HG03045 (cell line): ENCODE measurements at regions not wholly inside any gene's neighbourhood (a gene's known extent, or its start where the extent isn't known, plus 50 kb on each side); places are given as distances from the start of the nearest gene placed in this dataset.

Experiments used
- ATAC-seq: cut with Tn5 transposase; IDR thresholded peaks from one replicate; pipeline ENCODE4 v1.9.1; 2021; ENCODE audit warnings: mild to moderate bottlenecking, moderate library complexity; ENCODE audit not compliant: unreplicated experiment

- ATAC-seq: no peak
These were observed 361.6 kb upstream of the SLC30A5 start for GRCh38 chr5:68732251-68732650.

GRCh38 chr5:68734781-68735180 lies 359.0 kb upstream of the SLC30A5 start:
- ATAC-seq: no peak

GRCh38 chr5:68738236-68738635 lies 355.6 kb upstream of the SLC30A5 start:
- ATAC-seq: no peak

- no peak for ATAC-seq
These were observed 355.0 kb upstream of the SLC30A5 start for GRCh38 chr5:68738841-68739240.

GRCh38 chr5:68739752-68740151 lies 354.1 kb upstream of the SLC30A5 start:
- ATAC-seq: peak; percentile 86

GRCh38 chr5:68740226-68740910 lies 353.4 kb upstream of the SLC30A5 start:
- ATAC-seq: peak; percentile 68

- ATAC-seq: no peak
These were observed 349.6 kb upstream of the SLC30A5 start for GRCh38 chr5:68744206-68744605.

GRCh38 chr5:68745448-68745847 lies 348.4 kb upstream of the SLC30A5 start:
- ATAC-seq: no peak

GRCh38 chr5:68746220-68746619 lies 347.6 kb upstream of the SLC30A5 start:
- no peak for ATAC-seq

- ATAC-seq: no peak
These were observed 347.0 kb upstream of the SLC30A5 start for GRCh38 chr5:68746643-68747420.

GRCh38 chr5:68747521-68747920 lies 346.3 kb upstream of the SLC30A5 start:
- no peak for ATAC-seq

- ATAC-seq: no peak
These were observed 345.7 kb upstream of the SLC30A5 start for GRCh38 chr5:68748101-68748500.

GRCh38 chr5:68749077-68749476 lies 344.7 kb upstream of the SLC30A5 start:
- no peak for ATAC-seq

- no peak for ATAC-seq
These were observed 344.2 kb upstream of the SLC30A5 start for GRCh38 chr5:68749631-68750030.

- no peak for ATAC-seq
These were observed 342.2 kb upstream of the SLC30A5 start for GRCh38 chr5:68751661-68752060.

GRCh38 chr5:68754536-68754935 lies 339.3 kb upstream of the SLC30A5 start:
- ATAC-seq: no peak

- ATAC-seq: no peak
These were observed 338.5 kb upstream of the SLC30A5 start for GRCh38 chr5:68755293-68755692.

- ATAC-seq: no peak
These were observed 336.8 kb upstream of the SLC30A5 start for GRCh38 chr5:68757006-68757405.

- ATAC-seq: no peak
These were observed 336.1 kb upstream of the SLC30A5 start for GRCh38 chr5:68757626-68758212.

GRCh38 chr5:68759593-68759992 lies 334.2 kb upstream of the SLC30A5 start:
- ATAC-seq: no peak

- no peak for ATAC-seq
These were observed 331.6 kb upstream of the SLC30A5 start for GRCh38 chr5:68762201-68762600.

- ATAC-seq: no peak
These were observed 326.8 kb upstream of the SLC30A5 start for GRCh38 chr5:68766952-68767464.
